Activated CD4-positive, alpha-beta T cell treated with anti-CD3 and anti-CD28 coated beads, Interleukin-2, Interleukin-6, amounts not matched to agents 100 ng/mL and 50 ng/mL, durations not matched to agents 16 hours and 8 hours (primary cell): ENCODE measurements at regions not wholly inside any gene's neighbourhood (a gene's known extent, or its start where the extent isn't known, plus 50 kb on each side); places are given as distances from the start of the nearest gene placed in this dataset.
"Not testable (repeated sequence)": the region's sequence is repeated elsewhere in the genome, so short reads cannot be mapped to it uniquely, and the experiment has no call there.

ENCODE experiments used
- DNase-seq: peaks from one replicate; pipeline ENCODE4 v3.0.0-alpha.2; 2020

GRCh38 chr3:191074511-191074910 is 124.5 kb upstream of the OSTN start:
- no peak for DNase-seq

GRCh38 chr3:191070762-191071403 is 128.2 kb upstream of the OSTN start:
- no peak for DNase-seq

GRCh38 chr3:191070201-191070600 is 128.8 kb upstream of the OSTN start:
- no peak for DNase-seq

- DNase-seq: no peak
Measured at GRCh38 chr3:191068946-191069813, 129.9 kb upstream of the OSTN start.

DNA sequence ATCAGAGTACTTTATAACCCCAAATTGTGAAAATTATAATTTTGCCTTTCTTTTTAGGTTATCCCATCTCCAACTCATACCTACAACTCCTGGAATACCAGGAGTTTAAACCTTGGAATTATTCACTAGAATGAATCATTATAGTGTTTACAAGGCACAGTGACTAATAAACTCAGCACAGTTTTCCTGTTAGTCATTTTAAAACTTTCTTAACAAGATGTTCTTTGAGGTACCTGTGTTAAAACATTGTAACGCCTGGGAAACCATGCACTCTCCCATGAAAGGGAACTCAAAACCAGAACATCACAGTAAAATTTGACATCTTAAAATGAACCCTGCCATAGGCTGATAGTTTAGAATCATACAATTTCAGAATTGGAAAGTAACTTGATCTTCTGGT is 132.4 kb upstream of the OSTN start:
- DNase-seq: no peak

DNA sequence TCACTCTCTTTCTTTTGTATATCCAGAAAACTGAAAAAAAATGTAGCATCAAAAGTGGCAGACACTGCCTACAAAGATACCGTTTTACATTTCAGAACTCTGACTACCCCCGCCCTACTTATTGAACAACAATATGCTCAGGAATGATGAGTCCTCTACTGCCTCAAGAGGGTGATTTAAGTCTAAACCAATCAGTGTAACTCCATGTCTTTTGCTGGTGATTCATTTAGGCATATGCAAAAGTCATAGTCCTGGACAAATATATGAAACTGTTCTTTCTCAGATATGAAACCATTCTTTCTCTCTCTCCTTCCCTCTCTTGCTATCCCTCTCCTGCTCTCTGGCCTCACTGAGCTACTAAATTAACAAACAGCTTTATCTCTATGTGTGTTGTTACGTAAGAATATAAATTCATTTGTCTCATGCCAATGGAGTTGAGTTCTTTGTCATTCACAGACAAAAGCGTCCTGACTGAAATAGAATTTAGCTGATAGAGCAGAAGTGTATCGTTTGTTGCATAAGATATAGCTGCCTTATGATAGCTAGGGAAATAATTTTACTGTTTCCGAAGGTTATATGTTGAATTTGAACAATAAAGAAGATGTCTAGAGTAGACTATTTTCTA is 133.7 kb upstream of the OSTN start:
- no peak for DNase-seq

- DNase-seq: peak; percentile 25
Measured at GRCh38 chr3:191051037-191051436, 148.0 kb upstream of the OSTN start.

GRCh38 chr3:191047930-191048329 is 151.1 kb upstream of the OSTN start:
- no peak for DNase-seq

DNA sequence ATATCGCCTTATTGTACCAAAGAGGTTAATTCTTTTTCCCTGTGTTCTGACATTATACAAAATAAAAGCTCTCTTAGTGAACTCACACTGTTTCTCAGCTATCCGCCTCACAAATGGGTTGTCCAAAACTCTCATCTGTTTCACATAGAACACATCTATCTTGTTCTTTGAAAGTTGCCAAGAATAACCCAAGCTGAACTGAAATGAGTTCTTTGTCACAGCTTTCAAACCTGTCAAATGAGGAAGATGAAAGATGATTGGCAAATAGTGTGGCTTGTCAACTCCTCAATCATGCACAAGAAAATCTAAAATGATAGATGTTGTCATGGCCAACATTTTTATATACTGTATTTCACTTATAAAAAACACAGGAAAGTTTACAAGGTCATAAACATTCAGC is 168.1 kb upstream of the OSTN start:
- no peak for DNase-seq

DNA sequence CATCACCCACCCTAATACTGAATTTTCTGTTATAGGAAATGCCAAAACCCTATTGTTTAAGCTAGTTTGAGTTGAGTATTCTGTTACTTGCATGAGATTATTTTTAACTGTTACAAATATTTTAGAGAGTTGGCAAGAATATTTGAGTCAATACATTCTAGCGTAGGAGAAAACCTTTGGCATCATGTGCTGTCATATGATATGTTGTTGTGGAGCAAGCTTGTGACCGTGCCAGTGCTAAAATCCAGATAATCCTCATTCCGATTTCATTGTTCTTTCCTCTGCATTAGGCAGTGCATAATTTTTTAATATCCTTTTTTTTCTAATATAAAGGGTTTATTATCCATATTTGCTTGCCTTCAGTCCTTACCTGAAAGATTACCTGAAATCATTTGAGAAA is 168.0 kb upstream of the GMNC start:
- no peak for DNase-seq

DNA sequence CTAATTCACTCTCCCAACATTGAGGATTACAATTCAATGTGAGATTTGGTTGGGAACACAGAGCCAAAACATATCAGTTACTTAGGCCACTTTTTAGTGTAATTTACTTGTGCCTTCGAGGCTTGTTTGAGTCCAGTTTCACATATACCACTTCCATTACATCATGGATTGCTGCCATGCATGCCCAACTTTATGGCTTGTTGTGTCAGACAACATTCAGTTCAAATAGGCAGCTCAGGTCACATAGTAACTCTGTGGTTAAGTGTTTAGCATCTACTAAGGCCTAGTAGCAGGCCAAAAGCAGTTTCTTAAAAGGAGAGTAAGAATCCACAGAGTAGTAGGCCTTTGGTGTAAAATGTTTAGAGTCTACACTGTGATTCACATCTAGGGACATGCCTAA is 164.3 kb upstream of the GMNC start:
- DNase-seq: no peak

GRCh38 chr3:191020730-191021396 is 158.4 kb upstream of the GMNC start:
- no peak for DNase-seq

DNA sequence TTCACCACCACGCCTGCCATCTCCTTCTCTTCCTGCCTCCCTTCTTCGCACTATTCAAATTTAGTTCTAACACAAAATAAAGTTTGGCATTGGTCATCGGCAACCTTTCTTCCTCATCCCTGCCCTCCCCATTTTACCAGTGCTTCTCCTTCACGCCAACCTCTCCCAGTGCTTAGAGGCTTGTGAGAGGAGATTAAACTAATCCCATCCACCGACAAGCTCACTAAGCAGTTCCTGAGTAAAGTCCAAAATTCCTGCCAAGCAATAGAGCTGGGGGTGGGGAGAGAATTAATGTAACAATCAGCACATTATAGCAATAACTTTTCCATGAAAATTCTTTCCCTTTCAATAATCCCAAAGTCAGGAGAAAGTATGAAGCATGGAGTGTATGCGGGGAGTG is 157.4 kb upstream of the GMNC start:
- DNase-seq: no peak

- not testable (repeated sequence) for DNase-seq
Measured at GRCh38 chr3:191015960-191016359, 153.5 kb upstream of the GMNC start.

GRCh38 chr3:191008074-191008473 is 145.6 kb upstream of the GMNC start:
- no peak for DNase-seq

DNA sequence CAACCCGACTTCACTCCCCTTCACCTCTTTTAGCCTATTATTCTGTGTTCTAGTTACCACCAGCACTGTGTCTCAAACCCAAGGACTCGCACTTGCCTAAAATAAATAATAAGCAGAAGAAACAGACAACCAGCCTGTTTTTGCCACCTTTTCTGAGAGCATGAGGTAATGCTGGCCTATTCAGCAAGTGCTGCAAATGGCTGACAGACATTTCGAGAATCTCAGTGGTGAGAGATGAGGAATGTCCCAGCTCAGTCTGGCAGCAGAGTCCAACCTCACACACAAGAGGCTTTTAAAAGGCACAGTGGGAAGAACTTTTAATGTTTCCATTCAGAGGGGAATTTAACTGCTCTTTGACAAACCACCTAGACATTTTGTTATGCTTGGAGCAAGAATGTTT is 143.3 kb upstream of the GMNC start:
- DNase-seq: no peak

DNA sequence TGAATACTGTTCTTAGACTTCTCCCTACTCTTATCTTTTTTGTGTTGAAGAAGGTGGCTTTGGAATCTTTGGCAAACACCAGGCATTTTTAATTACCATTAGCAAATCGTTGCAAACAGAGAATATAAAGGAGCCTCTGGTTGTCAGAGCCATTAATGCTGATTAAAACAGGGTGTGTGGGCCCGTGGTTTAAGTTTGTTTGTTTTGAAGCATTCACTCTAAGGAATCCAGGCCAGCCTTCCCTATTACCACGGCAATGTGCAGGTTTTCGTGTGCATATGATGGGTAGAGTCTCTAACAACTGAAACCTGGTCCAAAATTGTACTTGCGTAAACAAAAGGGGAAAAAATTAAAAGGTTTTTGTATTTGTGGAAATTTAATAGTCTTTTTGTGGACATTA is 141.2 kb upstream of the GMNC start:
- no peak for DNase-seq

DNA sequence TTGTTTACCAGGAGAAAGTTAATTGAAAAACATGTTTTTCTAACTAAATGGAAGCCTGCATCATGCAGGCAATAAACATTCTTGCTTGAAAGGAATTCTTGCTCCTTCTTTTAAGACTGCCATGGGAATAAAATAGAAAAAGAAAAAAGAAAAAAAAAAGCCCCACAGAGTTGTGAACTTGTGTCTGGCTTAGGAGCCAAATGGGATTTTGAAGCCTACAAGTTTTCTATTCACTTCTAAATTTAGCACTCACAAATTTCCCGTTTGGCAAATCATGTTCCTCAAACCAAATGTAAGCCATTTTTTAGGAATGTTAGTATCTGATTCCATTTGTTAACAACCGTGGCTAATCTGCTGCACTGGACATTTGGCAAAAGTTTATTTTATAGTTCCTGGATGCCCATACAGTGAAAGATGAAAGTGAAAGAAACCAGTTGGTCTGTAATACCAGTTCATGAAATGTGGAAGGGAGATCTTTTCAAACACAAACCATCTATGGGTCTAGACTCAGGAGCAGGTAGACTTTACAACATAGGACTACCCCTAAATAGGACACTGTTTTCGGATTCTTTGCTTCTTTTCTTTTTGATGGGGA is 133.8 kb upstream of the GMNC start:
- DNase-seq: no peak

GRCh38 chr3:190995156-190995555 is 132.7 kb upstream of the GMNC start:
- no peak for DNase-seq

- DNase-seq: no peak
Measured at GRCh38 chr3:190990898-190991297, 128.4 kb upstream of the GMNC start.

- DNase-seq: no peak
Measured at GRCh38 chr3:190989218-190989617, 126.7 kb upstream of the GMNC start.

DNA sequence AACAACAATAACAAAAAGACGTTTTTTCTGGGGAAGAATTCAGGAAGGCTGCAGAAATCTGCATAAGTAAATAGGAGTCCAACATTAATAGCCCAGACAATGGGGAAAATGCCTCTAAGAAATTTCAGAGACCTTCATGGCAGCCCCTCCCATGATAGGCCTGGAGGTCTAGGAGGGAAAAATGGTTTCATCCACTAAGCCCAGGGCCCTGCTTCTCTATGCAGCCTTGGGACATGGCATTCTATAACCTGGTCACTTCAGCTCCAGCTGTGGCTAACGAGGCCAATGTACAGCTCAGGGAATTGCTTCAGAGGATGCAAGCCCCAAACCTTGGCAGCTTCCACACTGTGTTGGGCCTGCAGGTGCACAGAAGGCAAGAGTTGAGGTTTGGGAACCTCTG is 125.6 kb upstream of the GMNC start:
- DNase-seq: no peak
